PC-3 (cell line): ENCODE measurements at regions not wholly inside any gene's neighbourhood (a gene's known extent, or its start where the extent isn't known, plus 50 kb on each side); places are given as distances from the start of the nearest gene placed in this dataset.

Experiments
- CTCF ChIP-seq: fragments of 300-600 bp; sonication (generic); conservative IDR thresholded peaks from 2 replicates; pipeline ENCODE4 v1.5.1; 2017; ENCODE audit warnings: antibody characterized with exemption, low read depth, mild to moderate bottlenecking, low read length
- EZH2 ChIP-seq: fragments of 300-600 bp; sonication (generic); IDR thresholded peaks from one replicate; pipeline ENCODE4 v1.6.1; 2017; ENCODE audit warnings: antibody characterized with exemption, mild to moderate bottlenecking, low read length; ENCODE audit not compliant: unreplicated experiment
- EZH2phosphoT487 ChIP-seq: fragments of 300-600 bp; sonication (generic); IDR thresholded peaks from 2 replicates; pipeline ENCODE4 v1.6.1; 2018; ENCODE audit warnings: mild to moderate bottlenecking, antibody characterized with exemption, low read length, borderline replicate concordance

- no peak for TF ChIP-seq CTCF
- no peak for TF ChIP-seq EZH2
- TF ChIP-seq EZH2phosphoT487 = no peak
Observed at GRCh38 chr18:11323359-11323819, 174.0 kb upstream of the PIEZO2 start.
